Keratinocyte (primary cell): ENCODE measurements at regions not wholly inside any gene's neighbourhood (a gene's known extent, or its start where the extent isn't known, plus 50 kb on each side); places are given as distances from the start of the nearest gene placed in this dataset.

ENCODE experiments used
- CTCF ChIP-seq, 3 experiments: IDR thresholded peaks in 1 of 3; conservative IDR thresholded peaks in 1 of 3; optimal IDR thresholded peaks in 1 of 3; 2 replicates in 2 of 3; 3 replicates in 1 of 3; pipeline versions ENCODE3 to v1.5.1; 2011; ENCODE audit warnings: low read length in 3 of 3, mild to moderate bottlenecking in 3 of 3, moderate library complexity in 2 of 3, control low read depth in 1 of 3, inconsistent platforms in 1 of 3; ENCODE audit not compliant: insufficient read depth in 2 of 3; ENCODE audit errors: extremely low read depth in 1 of 3
- EZH2 ChIP-seq: IDR thresholded peaks from one replicate; pipeline ENCODE4 v1.6.1; 2012; ENCODE audit warnings: inconsistent platforms, mild to moderate bottlenecking, low read length, moderate library complexity

DNA sequence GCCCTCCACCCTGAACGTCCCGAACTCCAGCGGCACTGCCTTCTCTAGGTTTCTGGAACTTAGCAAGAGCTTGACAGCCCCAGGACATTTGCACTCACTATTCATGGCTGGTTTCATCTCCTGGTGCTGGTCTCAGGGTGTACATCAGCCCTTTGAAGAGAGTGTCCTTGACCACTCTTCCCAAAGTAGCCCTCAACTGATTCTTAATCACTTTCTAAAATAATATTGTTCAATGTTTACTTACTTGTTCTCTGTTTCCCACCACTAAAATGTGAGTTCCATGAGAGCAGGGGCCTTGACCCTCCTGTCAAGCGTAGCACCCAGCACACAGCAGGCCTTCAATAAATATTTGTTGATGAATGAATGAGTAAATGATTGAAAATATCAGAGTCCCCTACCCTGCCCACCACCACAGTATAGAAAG lies 262.5 kb downstream of the RHOU start:
- no peak for TF ChIP-seq CTCF (optimal IDR thresholded peaks at IDR 0.05 in 1 of 3, IDR thresholded peaks at IDR 0.05 in 1 of 3, conservative IDR thresholded peaks at IDR 0.05 in 1 of 3; ENCODE audit: extremely low read depth in 1 of 3, insufficient read depth in 2 of 3, low read length in 3 of 3)
- TF ChIP-seq EZH2 = no peak
